SKM-1 (cell line): ENCODE measurements at regions not wholly inside any gene's neighbourhood (a gene's known extent, or its start where the extent isn't known, plus 50 kb on each side); places are given as distances from the start of the nearest gene placed in this dataset.
A peak's percentile ranks its signal among the peaks of the same experiment; 100 is the strongest.

Experiments used
- DNase-seq: peaks from one replicate; lab custom pipeline; 2025; ENCODE audit not compliant: unreplicated experiment; lab: John Stamatoyannopoulos, UW

GRCh38 chr6:14676064-14676463 is 558.5 kb downstream of the CD83 start:
- no peak for DNase-seq

- DNase-seq: no peak
Observed at GRCh38 chr6:14676977-14677781, 559.6 kb downstream of the CD83 start.

GRCh38 chr6:14681699-14682487 is 564.0 kb upstream of the JARID2 start:
- peak; percentile 78 for DNase-seq

GRCh38 chr6:14682812-14683211 is 563.1 kb upstream of the JARID2 start:
- no peak for DNase-seq

- no peak for DNase-seq
Observed at GRCh38 chr6:14689639-14690038, 556.2 kb upstream of the JARID2 start.

- DNase-seq: no peak
Observed at GRCh38 chr6:14690120-14691056, 555.5 kb upstream of the JARID2 start.

GRCh38 chr6:14692208-14692607 is 553.7 kb upstream of the JARID2 start:
- DNase-seq: no peak

- DNase-seq: no peak
Observed at GRCh38 chr6:14693301-14694192, 552.3 kb upstream of the JARID2 start.

- DNase-seq: no peak
Observed at GRCh38 chr6:14694308-14694707, 551.6 kb upstream of the JARID2 start.

- no peak for DNase-seq
Observed at GRCh38 chr6:14695579-14695978, 550.3 kb upstream of the JARID2 start.

- no peak for DNase-seq
Observed at GRCh38 chr6:14696367-14696766, 549.5 kb upstream of the JARID2 start.

GRCh38 chr6:14697427-14697826 is 548.4 kb upstream of the JARID2 start:
- no peak for DNase-seq

- DNase-seq: no peak
Observed at GRCh38 chr6:14699803-14700601, 545.9 kb upstream of the JARID2 start.

GRCh38 chr6:14701946-14702345 is 543.9 kb upstream of the JARID2 start:
- no peak for DNase-seq

GRCh38 chr6:14702678-14703077 is 543.2 kb upstream of the JARID2 start:
- no peak for DNase-seq

GRCh38 chr6:14703586-14703985 is 542.3 kb upstream of the JARID2 start:
- no peak for DNase-seq

- no peak for DNase-seq
Observed at GRCh38 chr6:14704383-14705271, 541.2 kb upstream of the JARID2 start.

- DNase-seq: no peak
Observed at GRCh38 chr6:14705841-14706377, 540.0 kb upstream of the JARID2 start.
